AG04449 (cell line): ENCODE measurements at regions not wholly inside any gene's neighbourhood (a gene's known extent, or its start where the extent isn't known, plus 50 kb on each side); places are given as distances from the start of the nearest gene placed in this dataset.

Source experiments
- CTCF ChIA-PET: fragments of 350-600 bp; formaldehyde crosslinking; extraction: SDS; loops from one replicate; lab custom pipeline; 2021; ENCODE audit warnings: antibody characterized with exemption; lab: Yijun Ruan, JAX
- POLR2A ChIA-PET: fragments of 400-600, 350-600 bp; formaldehyde crosslinking; extraction: SDS; loops from one replicate; lab custom pipeline; 2020; ENCODE audit warnings: antibody characterized with exemption, inconsistent platforms; lab: Yijun Ruan, JAX
- DNase-seq: peaks from one replicate; pipeline ENCODE4 v3.0.0-alpha.2; 2010; ENCODE audit warnings: low read depth, low spot score
- H3K4me3 ChIP-seq: 2 replicates; pipeline ENCODE4 v1.5.1; 2011; ENCODE audit warnings: low read depth, mild to moderate bottlenecking, control low read depth, low read length
- CTCF ChIP-seq: IDR thresholded peaks from one replicate; pipeline ENCODE4 v1.5.1; 2011; ENCODE audit warnings: mild to moderate bottlenecking, moderate library complexity, low read length, control low read depth, inconsistent platforms; ENCODE audit not compliant: insufficient read depth; ENCODE audit errors: missing control alignments

GRCh38 chr20:24736844-24737211 is 212.2 kb upstream of the CST7 start:
- no peak overlapping the region for H3K4me3 ChIP-seq
- no peak for TF ChIP-seq CTCF
- ChIA-PET CTCF (no interaction called here), POLR2A (no interaction called here)
- no peak for DNase-seq

GRCh38 chr20:24737212-24737850 is 211.7 kb upstream of the CST7 start:
- POLR2A ChIA-PET, result no interaction called here

GRCh38 chr20:24738058-24738775 is 210.9 kb upstream of the CST7 start:
- CTCF ChIA-PET, result no interaction called here

More at GRCh38 chr20:24737212-24737850, 211.7 kb upstream of the CST7 start:
- CTCF ChIA-PET, result no interaction called here
- no peak overlapping the region for H3K4me3 ChIP-seq
- DNase-seq, result no peak
- no peak for TF ChIP-seq CTCF

GRCh38 chr20:24738981-24739633 is 210.0 kb upstream of the CST7 start:
- ChIA-PET POLR2A (no interaction called here), CTCF (no interaction called here)
- DNase-seq, result no peak
- no peak for TF ChIP-seq CTCF
- no peak overlapping the region for H3K4me3 ChIP-seq

More at GRCh38 chr20:24738058-24738775, 210.9 kb upstream of the CST7 start:
- DNase-seq, result no peak
- POLR2A ChIA-PET, result no interaction called here
- no peak overlapping the region for H3K4me3 ChIP-seq
- TF ChIP-seq CTCF, result no peak

GRCh38 chr20:24739746-24740145 is 209.3 kb upstream of the CST7 start:
- H3K4me3 ChIP-seq, result no peak overlapping the region
- no peak for TF ChIP-seq CTCF
- no peak for DNase-seq
- ChIA-PET POLR2A (no interaction called here), CTCF (no interaction called here)

GRCh38 chr20:24741493-24742072 is 207.5 kb upstream of the CST7 start:
- CTCF ChIA-PET, result no interaction called here
- no peak for DNase-seq
- TF ChIP-seq CTCF, result no peak
- POLR2A ChIA-PET, result no interaction called here
- H3K4me3 ChIP-seq, result no peak overlapping the region
